HG03159 (cell line): ENCODE measurements at regions not wholly inside any gene's neighbourhood (a gene's known extent, or its start where the extent isn't known, plus 50 kb on each side); places are given as distances from the start of the nearest gene placed in this dataset.

Experiments
- ATAC-seq: cut with Tn5 transposase; IDR thresholded peaks from one replicate; pipeline ENCODE4 v1.9.1; 2021; ENCODE audit warnings: mild to moderate bottlenecking, moderate library complexity; ENCODE audit not compliant: unreplicated experiment

- ATAC-seq, result no peak
These were observed 62.6 kb downstream of the MIS18A start for GRCh38 chr21:32216293-32216692.

GRCh38 chr21:32215306-32215685 is 63.6 kb downstream of the MIS18A start:
- ATAC-seq, result no peak

DNA sequence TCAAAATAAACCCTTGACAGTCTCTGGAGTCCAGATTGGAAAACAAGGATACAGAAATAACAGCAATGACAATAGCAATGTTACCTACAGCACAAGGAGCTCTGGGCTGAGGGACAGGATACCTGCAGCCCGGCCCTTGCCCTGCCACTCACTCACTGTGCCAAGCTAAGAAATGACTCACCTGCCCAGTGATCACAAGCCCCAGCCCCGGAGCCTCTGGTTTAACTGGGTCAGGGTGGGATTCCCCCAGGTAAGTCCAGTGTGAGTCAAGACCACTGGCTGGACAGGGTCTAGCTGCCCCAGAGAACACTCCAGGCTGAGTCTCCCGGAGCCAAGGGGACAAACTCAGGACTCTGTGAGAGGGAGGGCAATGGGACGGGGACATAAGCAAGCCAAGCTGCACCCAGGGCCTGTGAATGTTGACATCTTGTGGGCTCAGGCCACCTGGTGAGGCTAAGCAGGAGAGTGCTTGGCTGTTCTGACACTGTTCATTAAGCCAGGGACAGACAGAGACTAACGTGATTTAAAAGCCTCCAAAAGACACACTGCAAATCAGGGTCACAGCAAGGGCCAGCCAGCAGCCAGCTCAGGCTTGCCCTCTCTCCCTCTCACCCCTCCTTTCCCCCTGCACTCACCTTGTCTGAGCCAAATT is 64.1 kb downstream of the MIS18A start:
- no peak for ATAC-seq

GRCh38 chr21:32212116-32212515 is 66.7 kb downstream of the MIS18A start:
- no peak for ATAC-seq

GRCh38 chr21:32211306-32211705 is 67.5 kb downstream of the MIS18A start:
- no peak for ATAC-seq

GRCh38 chr21:32209580-32209979 is 69.3 kb downstream of the MIS18A start:
- no peak for ATAC-seq

GRCh38 chr21:32207406-32207716 is 71.5 kb downstream of the MIS18A start:
- ATAC-seq, result no peak

DNA sequence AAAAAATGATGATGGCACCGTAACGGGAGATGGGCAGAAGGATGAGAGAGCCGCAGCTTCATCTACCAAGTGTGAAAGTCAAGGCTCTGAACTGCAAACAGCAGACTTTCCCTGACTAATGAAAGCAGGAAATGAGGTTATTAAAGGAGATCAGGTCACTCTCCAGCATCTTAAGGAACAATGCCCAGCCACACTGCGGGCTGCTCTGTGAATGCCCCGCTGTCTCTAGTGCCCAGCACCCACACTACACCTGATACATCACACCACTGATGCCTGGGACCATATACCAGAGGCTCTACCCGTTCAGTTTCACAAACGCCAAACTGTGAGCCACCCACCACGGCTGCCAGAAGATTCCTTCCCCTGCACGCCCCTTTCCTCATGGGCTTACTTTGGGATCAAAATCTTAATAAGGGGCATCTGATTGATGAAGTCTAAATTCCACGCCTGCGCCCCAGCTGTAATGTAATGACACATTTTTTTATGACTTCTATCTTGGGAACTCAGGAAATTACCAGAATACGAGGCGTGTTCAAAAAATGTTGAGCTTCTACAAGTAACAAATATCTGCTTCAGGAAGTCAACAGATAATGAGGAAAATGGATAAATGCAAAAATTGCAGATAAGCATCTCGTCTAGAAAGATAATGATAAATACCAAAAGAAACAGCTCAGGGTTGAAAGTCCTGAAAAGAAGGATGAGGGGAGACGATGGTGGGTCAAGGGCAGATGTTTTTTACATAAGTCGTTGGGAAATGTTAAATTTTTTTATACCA is 72.0 kb downstream of the MIS18A start:
- ATAC-seq, result no peak

DNA sequence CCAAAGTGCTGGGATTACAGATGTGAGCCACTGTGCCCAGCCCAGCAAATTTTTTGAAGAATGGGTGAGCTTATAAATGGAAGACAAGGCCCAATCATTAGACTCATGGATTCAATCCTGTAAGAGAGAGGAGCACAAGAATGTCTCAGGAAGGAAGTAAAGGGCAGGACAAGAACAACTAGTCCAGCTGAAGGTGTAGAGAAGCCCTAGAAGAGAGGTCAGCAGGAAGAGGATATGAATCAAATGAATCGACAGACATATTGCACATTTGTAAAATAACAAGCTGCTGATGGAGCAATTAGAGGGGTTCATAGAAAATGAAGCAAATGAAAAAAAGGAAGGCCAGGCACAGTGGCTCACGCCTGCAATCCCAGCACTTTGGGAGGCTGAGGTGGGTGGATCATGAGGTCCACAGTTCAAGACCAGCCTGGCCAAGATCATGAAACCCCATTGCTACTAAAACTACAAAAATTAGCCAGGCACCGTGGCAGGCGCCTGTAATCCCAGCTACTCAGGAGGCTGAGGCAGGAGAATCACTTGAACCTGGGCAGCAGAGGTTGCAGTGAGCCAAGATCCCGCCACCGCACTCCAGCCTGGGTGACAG is 74.9 kb downstream of the MIS18A start:
- no peak for ATAC-seq

DNA sequence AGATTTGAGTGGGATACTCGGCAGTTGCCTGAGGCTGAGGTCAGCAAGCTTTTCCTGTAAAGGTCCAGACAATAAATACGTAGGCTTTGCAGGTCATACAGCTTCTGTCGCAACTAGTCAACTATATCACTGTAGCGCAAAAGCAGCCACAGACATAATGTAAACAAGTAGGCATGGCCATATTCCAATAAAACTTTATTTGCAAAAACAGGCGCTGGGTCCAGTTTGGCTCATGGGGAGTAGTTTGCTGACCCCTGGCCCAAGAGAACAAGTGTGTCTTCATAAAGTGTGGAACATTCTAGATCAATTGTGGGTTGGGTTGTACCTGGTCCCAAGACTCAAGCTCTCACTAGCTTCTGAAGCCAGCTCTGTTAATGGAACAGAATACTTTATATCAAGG is 78.8 kb downstream of the MIS18A start:
- ATAC-seq, result no peak

DNA sequence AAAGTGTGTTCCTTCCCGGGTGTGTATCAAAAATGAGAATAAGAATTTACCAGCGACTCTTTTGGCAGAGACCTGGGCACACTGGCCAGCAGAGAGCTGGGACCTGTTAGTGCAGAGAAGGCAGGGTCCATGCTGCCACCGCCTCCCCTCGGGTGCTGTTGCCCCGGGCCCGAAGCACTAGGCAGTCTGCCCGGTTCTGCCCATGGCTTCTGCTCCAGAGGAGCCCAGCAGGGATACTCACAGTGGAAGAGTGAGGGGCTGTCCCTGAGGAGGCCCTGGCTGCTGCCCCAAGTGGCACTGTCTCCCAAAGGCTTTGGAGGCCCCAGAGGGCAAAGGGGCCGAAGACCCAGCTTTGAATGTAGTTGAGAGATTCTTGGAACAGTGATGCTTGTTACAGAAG is 80.5 kb downstream of the MIS18A start:
- no peak for ATAC-seq

DNA sequence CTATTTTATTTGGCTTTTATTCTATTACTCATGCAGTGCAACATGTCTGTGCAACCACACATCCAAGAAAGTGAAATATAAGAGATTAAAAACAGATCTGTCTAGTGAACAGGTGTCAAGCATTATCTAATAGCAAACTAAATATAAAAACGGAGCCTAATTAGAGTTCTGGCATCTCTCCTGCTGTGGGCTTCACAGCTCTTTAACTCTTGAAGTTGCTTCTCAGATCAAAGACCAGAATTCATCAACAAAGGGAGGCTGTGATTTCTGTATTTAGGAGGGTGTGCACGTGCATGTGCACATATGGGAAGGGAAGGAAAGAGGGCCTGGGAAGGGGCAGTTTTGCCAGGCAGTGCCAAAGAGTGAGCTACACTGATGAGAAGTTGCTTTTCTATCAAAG is 81.0 kb downstream of the MIS18A start:
- no peak for ATAC-seq

GRCh38 chr21:32196001-32196400 is 82.8 kb downstream of the MIS18A start:
- ATAC-seq, result no peak

GRCh38 chr21:32193098-32193465 is 85.8 kb downstream of the MIS18A start:
- ATAC-seq, result no peak

GRCh38 chr21:32192291-32193097 is 86.4 kb downstream of the MIS18A start:
- no peak for ATAC-seq

- ATAC-seq, result no peak
These were observed 88.2 kb downstream of the MIS18A start for GRCh38 chr21:32190493-32191144.

GRCh38 chr21:32189688-32190483 is 89.0 kb downstream of the MIS18A start:
- ATAC-seq, result no peak

- ATAC-seq, result no peak
These were observed 92.0 kb downstream of the MIS18A start for GRCh38 chr21:32186804-32187203.

- ATAC-seq, result no peak
These were observed 93.1 kb downstream of the MIS18A start for GRCh38 chr21:32185726-32186125.

DNA sequence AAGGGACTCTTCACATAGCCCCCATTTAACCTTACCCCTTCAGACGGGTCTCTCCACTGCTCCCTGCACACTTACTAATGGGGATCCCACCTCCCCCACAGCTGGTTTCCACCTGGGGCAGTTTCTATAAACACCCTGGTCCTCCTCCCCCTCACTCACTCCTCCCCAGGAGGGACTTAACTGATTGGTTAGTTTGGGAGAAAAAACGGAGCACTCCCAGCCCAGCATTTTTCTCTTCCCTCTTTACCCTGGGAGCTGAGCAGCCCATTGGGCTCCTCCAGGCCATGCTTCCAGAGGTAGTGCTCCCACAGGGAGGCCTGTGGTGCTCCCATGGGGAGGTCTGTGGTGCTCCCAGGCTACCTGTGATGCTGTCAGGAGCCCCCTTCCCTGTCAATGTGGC is 93.7 kb downstream of the MIS18A start:
- ATAC-seq, result no peak
